H9 (cell line): ENCODE measurements at regions not wholly inside any gene's neighbourhood (a gene's known extent, or its start where the extent isn't known, plus 50 kb on each side); places are given as distances from the start of the nearest gene placed in this dataset.

ENCODE experiments used
- DNase-seq: peaks from one replicate; pipeline ENCODE4 v3.0.0-alpha.2; 2017
- H2AFZ ChIP-seq: one replicate; pipeline ENCODE4 v1.6.1; 2013; ENCODE audit warnings: mild to moderate bottlenecking, low read length, control low read depth, moderate library complexity
- H2AK5ac ChIP-seq: 2 replicates; pipeline ENCODE4 v1.6.1; 2013; ENCODE audit warnings: low read length, control low read depth, mixed read lengths; ENCODE audit not compliant: insufficient read length
- H2BK120ac ChIP-seq: one replicate; pipeline ENCODE4 v1.6.1; 2013; ENCODE audit warnings: low read depth, mild to moderate bottlenecking, low read length, control low read depth, inconsistent platforms; ENCODE audit not compliant: poor library complexity, severe bottlenecking
- H2BK12ac ChIP-seq: 2 replicates; pipeline ENCODE4 v1.6.1; 2013; ENCODE audit warnings: low read length, control low read depth, mixed read lengths, low read depth; ENCODE audit not compliant: insufficient read length
- H2BK15ac ChIP-seq: 2 replicates; pipeline ENCODE4 v1.6.1; 2013; ENCODE audit warnings: low read depth, low read length, control low read depth
- H2BK20ac ChIP-seq: one replicate; pipeline ENCODE4 v1.6.1; 2013; ENCODE audit warnings: low read depth, mild to moderate bottlenecking, low read length, control low read depth, inconsistent platforms; ENCODE audit not compliant: poor library complexity, severe bottlenecking
- H2BK5ac ChIP-seq: 2 replicates; pipeline ENCODE4 v1.6.1; 2013; ENCODE audit warnings: low read length, control low read depth, mixed read lengths; ENCODE audit not compliant: insufficient read length
- H3K14ac ChIP-seq: 2 replicates; pipeline ENCODE4 v1.6.1; 2013; ENCODE audit warnings: low read length, control low read depth; ENCODE audit not compliant: insufficient read depth
- H3K18ac ChIP-seq: 2 replicates; pipeline ENCODE4 v1.6.1; 2013; ENCODE audit warnings: low read depth, mild to moderate bottlenecking, mixed read lengths, low read length, control low read depth; ENCODE audit not compliant: insufficient read length
- H3K23ac ChIP-seq: 2 replicates; pipeline ENCODE4 v1.6.1; 2013; ENCODE audit warnings: low read length, control low read depth, mixed read lengths, low read depth; ENCODE audit not compliant: insufficient read length
- H3K23me2 ChIP-seq: 2 replicates; pipeline ENCODE4 v1.6.1; 2013; ENCODE audit warnings: low read depth, mild to moderate bottlenecking, mixed read lengths, low read length, control low read depth; ENCODE audit not compliant: insufficient read length, poor library complexity, severe bottlenecking
- H3K27ac ChIP-seq: 2 replicates; pipeline ENCODE4 v1.5.1; 2013; ENCODE audit warnings: low read length, control low read depth, mixed read lengths, low read depth; ENCODE audit not compliant: insufficient read length
- H3K27me3 ChIP-seq: 2 replicates; pipeline ENCODE4 v1.6.1; 2013; ENCODE audit warnings: low read length, control low read depth, inconsistent platforms; ENCODE audit not compliant: insufficient read depth
- H3K4ac ChIP-seq: 2 replicates; pipeline ENCODE4 v1.6.1; 2013; ENCODE audit warnings: low read depth, mild to moderate bottlenecking, control low read depth, inconsistent platforms, low read length, moderate library complexity
- H3K4me1 ChIP-seq: 2 replicates; pipeline ENCODE4 v1.6.1; 2013; ENCODE audit warnings: low read length, control low read depth, inconsistent platforms; ENCODE audit not compliant: insufficient read depth
- H3K4me2 ChIP-seq: 2 replicates; pipeline ENCODE4 v1.6.1; 2013; ENCODE audit warnings: low read length, control low read depth, mixed read lengths; ENCODE audit not compliant: insufficient read length, insufficient read depth
- H3K56ac ChIP-seq: 2 replicates; pipeline ENCODE4 v1.6.1; 2013; ENCODE audit warnings: low read depth, mild to moderate bottlenecking, mixed read lengths, low read length, control low read depth; ENCODE audit not compliant: insufficient read length
- H3K79me1 ChIP-seq: 2 replicates; pipeline ENCODE4 v1.6.1; 2013; ENCODE audit warnings: low read depth, mild to moderate bottlenecking, moderate library complexity, low read length, control low read depth, inconsistent platforms; ENCODE audit not compliant: insufficient read depth, poor library complexity, severe bottlenecking
- H3K79me2 ChIP-seq: 2 replicates; pipeline ENCODE4 v1.6.1; 2013; ENCODE audit warnings: low read length, control low read depth, inconsistent platforms; ENCODE audit not compliant: insufficient read depth
- H3K9ac ChIP-seq: 2 replicates; pipeline ENCODE4 v1.6.1; 2013; ENCODE audit warnings: low read length, control low read depth, mixed read lengths; ENCODE audit not compliant: insufficient read length; ENCODE audit errors: extremely low read depth
- H3K9me3 ChIP-seq: one replicate; pipeline ENCODE4 v1.6.1; 2013; ENCODE audit warnings: low read depth, low read length, inconsistent platforms; ENCODE audit not compliant: control insufficient read depth
- H3T11ph ChIP-seq: one replicate; pipeline ENCODE4 v1.6.1; 2013; ENCODE audit warnings: mild to moderate bottlenecking, low read length, control low read depth, inconsistent platforms
- H4K20me1 ChIP-seq: one replicate; pipeline ENCODE4 v1.6.1; 2013; ENCODE audit not compliant: control insufficient read depth, insufficient read length, insufficient read depth
- H4K5ac ChIP-seq: 2 replicates; pipeline ENCODE4 v1.6.1; 2013; ENCODE audit warnings: low read depth, mild to moderate bottlenecking, mixed read lengths, low read length, control low read depth; ENCODE audit not compliant: insufficient read length
- H4K8ac ChIP-seq: replicated peaks from 2 replicates; pipeline ENCODE4 v1.6.1; 2013; ENCODE audit warnings: low read length, control low read depth, mixed read lengths, low read depth; ENCODE audit not compliant: insufficient read length
- H4K91ac ChIP-seq: 2 replicates; pipeline ENCODE4 v1.6.1; 2013; ENCODE audit warnings: low read depth, mild to moderate bottlenecking, moderate library complexity, mixed read lengths, low read length, control low read depth; ENCODE audit not compliant: insufficient read length
- H3K27ac Mint-ChIP-seq, 3 experiments: 2 replicates in 2 of 3; 3 replicates in 1 of 3; pipeline ENCODE4 v1.8.0; 2020 to 2021; ENCODE audit warnings: mixed read lengths in 3 of 3, mild to moderate bottlenecking in 1 of 3, moderate library complexity in 1 of 3
- H3K27me3 Mint-ChIP-seq: 2 replicates; pipeline ENCODE4 v1.8.0; 2021; ENCODE audit warnings: low read depth, mild to moderate bottlenecking, moderate library complexity, mixed read lengths
- H3K36me3 Mint-ChIP-seq, 3 experiments: 2 replicates in 2 of 3; 3 replicates in 1 of 3; pipeline ENCODE4 v1.8.0; 2020 to 2021; ENCODE audit warnings: low read depth in 3 of 3, mixed read lengths in 3 of 3; ENCODE audit not compliant: insufficient read depth in 1 of 3
- H3K4me1 Mint-ChIP-seq, 2 experiments: 2 replicates each; pipeline ENCODE4 v1.8.0; 2020; ENCODE audit warnings: mixed read lengths in 2 of 2
- H3K4me3 Mint-ChIP-seq, 2 experiments: 2 replicates in 1 of 2; 3 replicates in 1 of 2; pipeline ENCODE4 v1.8.0; 2020 to 2021; ENCODE audit warnings: mild to moderate bottlenecking in 2 of 2, mixed read lengths in 2 of 2, moderate library complexity in 1 of 2
- H3K9me3 Mint-ChIP-seq, 2 experiments: 2 replicates in 1 of 2; 3 replicates in 1 of 2; pipeline ENCODE4 v1.8.0; 2020; ENCODE audit warnings: mild to moderate bottlenecking in 2 of 2, mixed read lengths in 2 of 2, moderate library complexity in 1 of 2
- WGBS: extraction: QIAGEN DNeasy Blood & Tissue Kit; methylation state at CpG from one replicate; pipeline ENCODE4 v1.1.7; 2013; ENCODE audit warnings: missing lambda C conversion rate, low lambda C conversion rate, mixed read lengths; ENCODE audit not compliant: insufficient read length; ENCODE audit errors: extremely low coverage; 5-methylcytosine and 5-hydroxymethylcytosine counted together
- TF ChIP-seq, protein P1 (sequence below): fragments of 200-600 bp; sonication (generic); conservative IDR thresholded peaks from 3 replicates; pipeline ENCODE4 v1.8.0; 2021; ENCODE audit warnings: antibody characterized with exemption, mild to moderate bottlenecking

DNA sequence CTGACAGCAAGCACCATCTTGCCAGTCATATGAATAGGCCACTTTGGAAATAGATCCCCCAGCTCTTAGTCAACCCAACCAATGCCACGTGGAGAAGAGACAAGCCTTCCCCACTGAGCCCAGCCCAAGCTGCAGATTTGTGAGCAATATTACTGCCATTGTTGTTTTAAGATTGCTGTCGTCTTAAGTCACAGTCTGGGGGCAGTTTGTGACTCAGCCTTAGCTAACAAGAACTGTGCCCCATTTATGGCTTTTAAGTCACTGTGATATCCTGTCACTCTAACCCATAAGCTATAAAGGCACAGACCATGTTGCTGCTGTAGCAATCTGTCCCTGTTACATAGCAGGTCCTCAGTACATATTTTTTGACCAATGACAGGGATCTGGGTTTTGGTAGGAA lies 464.2 kb downstream of the MED13L start:
- no peak for DNase-seq
- Mint-ChIP-seq H3K4me3 (no peak overlapping the region), H3K9me3 (peaks cover 0 to 5% of the 10 kb centered on the region in 2 experiments; a peak in 2 of 5 replicates), H3K4me1 (no peaks in the 10 kb centered on the region), H3K36me3 (no peaks in the 10 kb centered on the region; a peak in 1 of 7 replicates), H3K27ac (no peak overlapping the region), H3K27me3 (peaks cover 23% of the 10 kb centered on the region)
- no peak overlapping the region for H3K23ac ChIP-seq
- no peak overlapping the region for H4K5ac ChIP-seq
- no peak overlapping the region for H2BK20ac ChIP-seq
- H3K56ac ChIP-seq: no peak overlapping the region
- H3K27ac ChIP-seq: no peak overlapping the region
- H3T11ph ChIP-seq: no peak overlapping the region
- H3K4me2 ChIP-seq: no peak overlapping the region
- H3K9ac ChIP-seq: no peak overlapping the region
- H2BK120ac ChIP-seq: no peak overlapping the region
- H3K23me2 ChIP-seq: no peaks in the 10 kb centered on the region
- WGBS: no CpG with 5 or more reads among the region's 2 CpGs
- no peak overlapping the region for H2AK5ac ChIP-seq
- H3K9me3 ChIP-seq: no peaks in the 10 kb centered on the region
- no peaks in the 10 kb centered on the region for H3K79me1 ChIP-seq
- no peaks in the 10 kb centered on the region for H4K20me1 ChIP-seq
- no peak overlapping the region for H3K4ac ChIP-seq
- H2BK15ac ChIP-seq: no peak overlapping the region
- H3K14ac ChIP-seq: no peak overlapping the region
- no peak overlapping the region for H4K91ac ChIP-seq
- no peak overlapping the region for H2BK5ac ChIP-seq
- H3K18ac ChIP-seq: no peak overlapping the region
- H3K27me3 ChIP-seq: no peaks in the 10 kb centered on the region
- no peaks in the 10 kb centered on the region for H3K4me1 ChIP-seq
- H3K79me2 ChIP-seq: no peaks in the 10 kb centered on the region
- H2AFZ ChIP-seq: no peak overlapping the region
- H2BK12ac ChIP-seq: no peak overlapping the region
- TF ChIP-seq, protein P1, sequence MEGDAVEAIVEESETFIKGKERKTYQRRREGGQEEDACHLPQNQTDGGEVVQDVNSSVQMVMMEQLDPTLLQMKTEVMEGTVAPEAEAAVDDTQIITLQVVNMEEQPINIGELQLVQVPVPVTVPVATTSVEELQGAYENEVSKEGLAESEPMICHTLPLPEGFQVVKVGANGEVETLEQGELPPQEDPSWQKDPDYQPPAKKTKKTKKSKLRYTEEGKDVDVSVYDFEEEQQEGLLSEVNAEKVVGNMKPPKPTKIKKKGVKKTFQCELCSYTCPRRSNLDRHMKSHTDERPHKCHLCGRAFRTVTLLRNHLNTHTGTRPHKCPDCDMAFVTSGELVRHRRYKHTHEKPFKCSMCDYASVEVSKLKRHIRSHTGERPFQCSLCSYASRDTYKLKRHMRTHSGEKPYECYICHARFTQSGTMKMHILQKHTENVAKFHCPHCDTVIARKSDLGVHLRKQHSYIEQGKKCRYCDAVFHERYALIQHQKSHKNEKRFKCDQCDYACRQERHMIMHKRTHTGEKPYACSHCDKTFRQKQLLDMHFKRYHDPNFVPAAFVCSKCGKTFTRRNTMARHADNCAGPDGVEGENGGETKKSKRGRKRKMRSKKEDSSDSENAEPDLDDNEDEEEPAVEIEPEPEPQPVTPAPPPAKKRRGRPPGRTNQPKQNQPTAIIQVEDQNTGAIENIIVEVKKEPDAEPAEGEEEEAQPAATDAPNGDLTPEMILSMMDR: no peak
- H4K8ac ChIP-seq: no peak overlapping the region
